WERI-Rb-1 (cell line): ENCODE measurements at regions not wholly inside any gene's neighbourhood (a gene's known extent, or its start where the extent isn't known, plus 50 kb on each side); places are given as distances from the start of the nearest gene placed in this dataset.

Experiments
- DNase-seq: peaks from one replicate; pipeline ENCODE4 v3.0.0-alpha.2; 2020
- H3K27ac ChIP-seq: fragments of 250-450 bp; sonication (Bioruptor Pico); 2 replicates; pipeline ENCODE4 v1.5.1; 2020; ENCODE audit warnings: mild to moderate bottlenecking, moderate library complexity
- H3K27me3 ChIP-seq: fragments of 250-450 bp; sonication (Bioruptor Pico); 2 replicates; pipeline ENCODE4 v1.5.1; 2021; ENCODE audit warnings: mild to moderate bottlenecking, low read depth, moderate library complexity; ENCODE audit not compliant: insufficient read depth, severe bottlenecking
- H3K36me3 ChIP-seq: fragments of 250-450 bp; sonication (Bioruptor Pico); 2 replicates; pipeline ENCODE4 v1.5.1; 2020; ENCODE audit warnings: mild to moderate bottlenecking, moderate library complexity
- H3K4me3 ChIP-seq: 2 replicates; pipeline ENCODE4 v1.5.1; 2011; ENCODE audit warnings: low read depth, mild to moderate bottlenecking, control low read depth, low read length
- H3K9me3 ChIP-seq: fragments of 250-450 bp; sonication (Bioruptor Pico); 2 replicates; pipeline ENCODE4 v1.5.1; 2021; ENCODE audit warnings: mild to moderate bottlenecking, moderate library complexity; ENCODE audit not compliant: severe bottlenecking
- CTCF ChIP-seq: IDR thresholded peaks from 2 replicates; pipeline ENCODE4 v1.5.1; 2011; ENCODE audit warnings: low read depth, mild to moderate bottlenecking, control low read depth, inconsistent platforms, low read length

GRCh38 chr9:23342291-23342690 lies 483.7 kb downstream of the ELAVL2 start:
- Histone ChIP-seq H3K36me3 (no peaks in the 10 kb centered on the region), H3K27me3 (no peaks in the 10 kb centered on the region), H3K9me3 (peaks cover 3% of the 10 kb centered on the region), H3K27ac (no peak overlapping the region), H3K4me3 (no peak overlapping the region)
- no peak for DNase-seq
- no peak for TF ChIP-seq CTCF

GRCh38 chr9:23343226-23343625 lies 482.8 kb downstream of the ELAVL2 start:
- TF ChIP-seq CTCF, result no peak
- Histone ChIP-seq H3K36me3 (no peaks in the 10 kb centered on the region), H3K27me3 (no peaks in the 10 kb centered on the region), H3K4me3 (no peak overlapping the region), H3K9me3 (peaks cover 3% of the 10 kb centered on the region), H3K27ac (no peak overlapping the region)
- DNase-seq, result no peak

DNA sequence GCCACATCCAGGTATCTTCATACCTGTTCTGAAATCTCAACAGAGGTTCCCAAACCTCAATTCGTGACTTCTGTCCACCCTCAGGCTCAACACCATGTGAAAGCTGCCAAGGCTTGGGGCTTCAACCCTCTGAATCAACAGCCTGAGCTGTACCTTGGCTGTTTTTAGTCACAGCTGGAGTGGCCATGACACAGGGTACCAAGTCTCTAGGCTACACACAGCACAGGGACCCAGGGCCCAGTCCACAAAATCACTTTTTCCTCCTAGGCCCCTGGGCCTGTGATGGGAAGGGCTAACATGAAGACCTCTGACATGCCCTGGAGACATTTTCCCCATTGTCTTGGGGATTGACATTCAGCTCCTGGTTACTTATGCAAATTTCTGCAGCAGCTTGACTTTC lies 464.9 kb downstream of the ELAVL2 start:
- Histone ChIP-seq H3K4me3 (no peak overlapping the region), H3K27me3 (no peaks in the 10 kb centered on the region), H3K27ac (no peak overlapping the region), H3K36me3 (no peaks in the 10 kb centered on the region), H3K9me3 (no peaks in the 10 kb centered on the region)
- TF ChIP-seq CTCF, result no peak
- no peak for DNase-seq

GRCh38 chr9:23372703-23373102 lies 453.3 kb downstream of the ELAVL2 start:
- H3K4me3 ChIP-seq, result no peak overlapping the region
- H3K36me3 ChIP-seq, result no peaks in the 10 kb centered on the region
- no peak overlapping the region for H3K27ac ChIP-seq
- H3K27me3 ChIP-seq, result no peaks in the 10 kb centered on the region
- no peak for DNase-seq
- TF ChIP-seq CTCF, result no peak
- H3K9me3 ChIP-seq, result no peaks in the 10 kb centered on the region

GRCh38 chr9:23375511-23375910 lies 450.5 kb downstream of the ELAVL2 start:
- H3K36me3 ChIP-seq, result no peaks in the 10 kb centered on the region
- no peak for TF ChIP-seq CTCF
- H3K4me3 ChIP-seq, result no peak overlapping the region
- no peak overlapping the region for H3K27ac ChIP-seq
- DNase-seq, result no peak
- H3K27me3 ChIP-seq, result no peaks in the 10 kb centered on the region
- no peaks in the 10 kb centered on the region for H3K9me3 ChIP-seq

DNA sequence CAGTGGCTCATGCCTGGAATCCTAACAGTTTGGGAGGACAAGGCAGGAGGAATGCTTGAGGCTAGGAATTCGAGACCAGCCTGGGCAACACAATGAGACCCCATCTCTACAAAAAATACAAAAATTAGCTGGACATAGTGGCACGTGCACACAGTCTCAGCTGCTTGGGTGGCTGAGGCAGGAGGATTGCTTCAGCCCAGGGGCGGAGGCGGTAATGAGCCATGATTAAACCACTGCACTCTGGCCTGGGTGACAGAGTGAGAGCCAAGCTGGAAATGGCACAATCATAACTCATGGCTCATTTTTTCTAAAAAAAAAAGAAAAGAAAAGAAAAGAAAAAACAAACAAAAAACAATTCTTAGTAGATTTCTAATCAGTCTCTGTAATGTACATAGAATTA lies 446.2 kb downstream of the ELAVL2 start:
- Histone ChIP-seq H3K9me3 (no peaks in the 10 kb centered on the region), H3K27me3 (no peaks in the 10 kb centered on the region), H3K4me3 (no peak overlapping the region), H3K36me3 (no peaks in the 10 kb centered on the region), H3K27ac (no peak overlapping the region)
- DNase-seq, result no peak
- TF ChIP-seq CTCF, result no peak
